ENCODE measurements at regions not wholly inside any gene's neighbourhood (a gene's known extent, or its start where the extent isn't known, plus 50 kb on each side); places are given as distances from the start of the nearest gene placed in this dataset.
A peak's percentile ranks its signal among the peaks of the same experiment; 100 is the strongest.

GRCh38 chr1:239539051-239539450, 152.7 kb downstream of the CHRM3 start:
- DNase-seq (ENCODE audit: low spot score): no peak

GRCh38 chr1:239539812-239540211, 153.4 kb downstream of the CHRM3 start:
- DNase-seq (ENCODE audit: low spot score): no peak

DNA sequence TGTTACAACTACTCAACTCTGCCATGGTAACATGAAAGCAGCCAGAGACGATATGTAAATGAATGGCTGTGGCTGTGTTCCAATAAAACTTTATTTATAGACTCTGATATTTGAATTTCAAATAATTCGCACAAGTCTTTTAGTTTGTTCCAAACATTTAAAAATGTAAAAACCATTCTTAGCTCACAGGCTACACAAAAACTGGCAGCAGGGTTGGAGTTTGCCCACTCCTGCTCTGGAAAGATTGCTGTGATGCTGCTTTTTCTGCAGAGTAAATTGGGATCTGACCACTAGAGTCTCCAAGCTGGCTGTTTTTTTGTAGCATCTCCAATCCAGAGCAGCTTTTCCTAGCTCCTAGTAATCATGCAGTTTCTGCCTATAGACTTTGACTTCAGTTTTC, 157.5 kb downstream of the CHRM3 start:
- no peak for DNase-seq (ENCODE audit: low spot score)

- DNase-seq (ENCODE audit: low spot score): no peak
Measured at GRCh38 chr1:239545466-239545865, 159.1 kb downstream of the CHRM3 start.

DNA sequence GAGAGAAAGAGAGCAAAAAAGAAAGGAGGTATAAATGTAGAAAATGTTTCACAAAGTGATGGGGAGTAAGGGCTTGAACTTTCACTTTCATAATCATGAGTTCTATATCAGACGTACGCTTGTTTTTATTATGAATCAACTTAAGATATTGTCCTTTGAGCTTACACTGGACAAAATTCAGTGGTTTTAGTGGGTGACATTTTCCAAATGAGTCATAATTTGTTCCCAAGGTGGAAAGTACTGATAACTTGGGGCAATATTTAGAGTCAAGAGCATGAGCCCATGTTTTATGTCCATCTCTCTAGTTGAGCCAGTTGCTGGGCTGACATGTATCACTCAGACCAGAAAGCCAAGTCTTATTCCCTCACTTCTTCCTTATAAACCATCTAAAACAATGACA, 161.6 kb downstream of the CHRM3 start:
- DNase-seq (ENCODE audit: low spot score): peak; percentile 27

GRCh38 chr1:239550178-239550577, 163.8 kb downstream of the CHRM3 start:
- no peak for DNase-seq (ENCODE audit: low spot score)

GRCh38 chr1:239555350-239555749, 169.0 kb downstream of the CHRM3 start:
- no peak for DNase-seq (ENCODE audit: low spot score)

DNA sequence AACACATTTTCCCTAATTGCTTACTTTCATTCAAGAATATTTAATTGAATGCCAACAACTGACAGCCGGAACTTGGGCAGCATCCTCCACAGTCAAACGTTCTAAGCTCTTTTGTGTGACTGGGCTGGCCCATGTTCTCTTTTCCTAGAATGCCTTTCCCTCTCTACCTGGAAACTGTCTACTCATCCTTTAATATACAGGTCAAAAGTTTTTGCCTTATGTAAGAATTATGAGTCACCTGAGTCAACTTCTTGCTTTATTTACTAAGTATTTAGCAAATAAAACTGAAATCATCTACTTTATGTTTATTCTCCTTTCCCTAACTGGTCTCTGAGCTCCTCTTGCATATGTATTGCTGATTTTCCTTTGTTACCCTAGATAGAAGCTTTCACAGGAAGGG, 172.2 kb downstream of the CHRM3 start:
- DNase-seq (ENCODE audit: low spot score): no peak

- DNase-seq (ENCODE audit: low spot score): no peak
Measured at GRCh38 chr1:239558991-239559390, 172.6 kb downstream of the CHRM3 start.

DNA sequence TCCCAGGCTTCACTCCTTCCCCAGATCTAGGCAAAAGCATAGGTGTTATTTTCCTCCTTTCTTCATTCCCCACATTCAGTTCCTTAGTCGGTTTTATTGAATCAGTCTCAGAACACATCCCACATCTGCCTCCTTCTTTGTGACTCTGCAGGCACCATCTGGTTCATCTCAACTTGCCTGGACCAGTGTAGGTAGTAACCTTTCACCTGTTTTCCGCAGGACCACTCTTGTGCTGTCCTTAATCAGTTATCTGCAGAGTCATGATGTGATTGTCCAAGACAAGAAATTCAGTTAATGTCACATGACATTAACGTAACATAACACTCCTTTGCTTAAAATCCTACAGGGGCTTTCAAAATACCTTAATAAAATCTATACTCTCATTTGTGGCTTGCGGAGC, 174.6 kb downstream of the CHRM3 start:
- no peak for DNase-seq (ENCODE audit: low spot score)

DNA sequence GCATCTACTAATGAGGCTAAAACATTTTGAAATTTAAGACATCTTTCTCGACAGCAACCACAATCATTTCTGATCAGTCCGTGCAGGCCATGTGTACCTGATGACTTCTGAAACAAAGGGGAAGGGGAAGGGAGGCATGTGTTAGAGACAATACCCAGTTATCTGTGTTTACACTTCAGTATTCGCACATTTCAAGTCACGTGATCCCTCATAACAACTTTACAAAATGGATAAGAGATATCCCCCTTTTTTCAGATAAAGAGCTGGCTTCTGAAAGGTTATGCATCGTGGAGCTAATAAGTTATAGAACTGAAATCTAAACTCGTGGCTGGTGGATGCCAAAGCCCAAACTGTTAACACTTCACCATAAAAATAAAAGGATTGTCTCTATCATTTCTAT, 175.7 kb downstream of the CHRM3 start:
- no peak for DNase-seq (ENCODE audit: low spot score)

DNA sequence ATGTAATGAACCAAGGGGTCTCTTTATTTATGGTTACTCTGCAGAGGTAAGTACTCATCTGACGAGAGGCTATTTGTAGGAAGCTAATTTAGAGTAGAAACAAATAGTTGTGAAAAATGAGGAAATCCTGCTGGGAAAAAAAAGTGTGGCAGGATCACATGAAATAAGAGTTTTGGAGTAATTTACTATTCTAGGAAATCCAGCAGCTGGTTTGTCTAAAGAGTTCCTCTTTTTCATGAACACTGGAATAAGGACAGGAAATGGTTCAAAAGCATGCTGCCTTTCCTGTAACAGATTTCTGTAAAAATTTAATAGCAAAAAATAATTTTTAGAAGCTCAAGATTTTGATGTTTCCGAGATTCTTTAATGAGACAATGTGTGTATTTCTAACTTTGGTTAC, 177.3 kb downstream of the CHRM3 start:
- DNase-seq (ENCODE audit: low spot score): no peak

DNA sequence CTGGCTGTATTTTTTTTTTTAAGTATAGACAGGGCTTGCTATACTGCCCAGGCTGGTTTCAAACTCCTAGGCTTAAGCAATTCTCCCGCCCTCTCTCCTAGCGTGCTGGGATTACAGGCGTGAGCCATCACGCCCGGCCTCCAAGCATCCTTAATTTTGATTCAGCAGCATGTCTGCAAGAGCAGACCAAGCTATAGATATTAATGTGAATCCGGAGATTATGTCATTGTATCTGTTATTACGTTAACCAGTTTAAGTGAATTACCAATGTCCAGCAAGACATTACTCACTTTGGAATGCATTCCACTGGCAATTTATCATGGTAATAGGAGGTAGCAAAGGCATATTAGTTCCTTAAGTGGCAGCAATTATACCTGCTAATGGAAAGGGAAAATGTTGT, 179.7 kb downstream of the CHRM3 start:
- DNase-seq (ENCODE audit: low spot score): no peak

GRCh38 chr1:239570878-239571277, 184.5 kb downstream of the CHRM3 start:
- DNase-seq (ENCODE audit: low spot score): no peak

DNA sequence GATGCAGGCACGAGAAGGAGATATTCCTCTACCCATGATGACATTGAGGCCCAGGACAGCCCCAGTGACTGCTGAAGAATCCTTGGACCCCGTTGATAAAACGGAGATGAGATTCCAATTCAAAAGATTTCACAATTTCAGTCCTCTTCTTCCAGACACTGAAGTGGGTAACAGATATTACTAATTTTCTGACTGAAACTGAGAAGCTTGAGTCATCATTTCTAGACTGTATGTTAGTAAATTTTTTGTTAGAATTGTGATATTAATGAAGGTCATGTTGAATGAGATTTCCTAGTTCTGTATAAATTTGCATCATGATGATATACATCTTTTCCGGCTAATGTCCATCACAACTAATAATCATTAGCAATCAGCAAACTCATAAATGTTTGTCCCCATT, 185.8 kb downstream of the CHRM3 start:
- no peak for DNase-seq (ENCODE audit: low spot score)

- no peak for DNase-seq (ENCODE audit: low spot score)
Measured at GRCh38 chr1:239574112-239574511, 187.7 kb downstream of the CHRM3 start.

GRCh38 chr1:239575113-239575512, 188.7 kb downstream of the CHRM3 start:
- DNase-seq (ENCODE audit: low spot score): peak; percentile 6

GRCh38 chr1:239583536-239583935, 197.2 kb downstream of the CHRM3 start:
- DNase-seq (ENCODE audit: low spot score): no peak

- DNase-seq (ENCODE audit: low spot score): no peak
Measured at GRCh38 chr1:239586128-239586527, 199.8 kb downstream of the CHRM3 start.

DNA sequence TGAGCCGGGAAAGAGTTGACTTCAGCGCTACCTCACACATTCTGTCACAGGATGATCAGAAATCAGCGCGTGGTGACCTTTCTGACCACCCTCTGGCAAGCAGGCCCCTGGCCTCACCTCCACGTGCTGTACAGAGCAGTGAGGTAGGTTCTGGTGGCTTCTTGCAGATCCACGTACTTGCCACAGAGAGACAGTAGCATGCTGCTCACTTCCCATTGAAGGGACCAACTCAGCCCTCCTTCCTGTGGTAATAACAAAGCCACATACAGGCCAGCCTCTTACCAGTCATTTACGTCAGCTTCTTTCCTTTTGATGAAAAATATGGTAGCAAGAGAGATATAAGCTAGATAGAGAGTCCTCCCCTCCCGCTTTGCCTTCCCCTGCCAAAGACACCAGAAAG, 200.7 kb downstream of the CHRM3 start:
- peak; percentile 28 for DNase-seq (ENCODE audit: low spot score)

- no peak for DNase-seq (ENCODE audit: low spot score)
Measured at GRCh38 chr1:239587574-239588369, 201.4 kb downstream of the CHRM3 start.

DNA sequence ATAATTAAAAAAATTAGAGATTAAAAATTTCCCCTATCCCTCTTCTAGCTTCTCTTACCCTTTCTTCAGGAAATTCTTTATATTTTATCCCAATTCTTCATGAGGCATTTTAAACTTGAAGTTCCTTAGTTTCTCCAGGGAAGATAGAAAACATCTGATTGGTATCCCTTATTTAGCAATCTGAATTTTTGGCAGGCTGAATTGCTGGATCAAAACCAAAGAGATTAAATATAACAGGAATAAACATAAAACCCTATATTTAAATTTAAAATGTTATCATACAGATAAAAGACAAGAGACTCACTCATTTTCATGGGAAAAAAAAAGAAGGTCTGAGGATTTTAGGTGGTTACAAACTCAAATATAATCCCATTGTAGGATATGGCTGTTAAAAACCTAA, 204.2 kb downstream of the CHRM3 start:
- DNase-seq (ENCODE audit: low spot score): no peak

- DNase-seq (ENCODE audit: low spot score): no peak
Measured at GRCh38 chr1:239593527-239593926, 207.2 kb downstream of the CHRM3 start.

DNA sequence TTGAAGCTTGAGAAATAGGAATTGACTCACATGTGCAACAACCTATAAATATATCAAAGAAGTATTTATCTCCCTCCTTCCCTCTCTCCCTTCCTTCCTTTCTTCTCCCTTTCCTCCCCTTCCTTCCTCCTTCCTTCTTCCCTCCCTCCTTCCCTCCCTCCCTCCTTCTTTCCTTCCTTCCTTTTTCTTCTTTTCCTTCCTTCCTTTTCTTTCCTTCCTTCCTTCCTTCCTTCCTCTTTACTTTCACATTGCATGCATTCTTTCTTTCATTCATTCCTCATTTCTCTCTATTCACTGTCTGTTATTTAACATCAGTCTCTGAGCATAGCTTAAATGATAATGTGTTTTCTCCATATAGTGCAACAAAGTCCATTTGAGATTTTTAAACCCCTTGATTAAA, 214.2 kb downstream of the CHRM3 start:
- DNase-seq (ENCODE audit: low spot score): no peak
